HL-60 (cell line): ENCODE measurements at regions not wholly inside any gene's neighbourhood (a gene's known extent, or its start where the extent isn't known, plus 50 kb on each side); places are given as distances from the start of the nearest gene placed in this dataset.

Experiments used
- DNase-seq, 2 experiments: peaks; one replicate each; pipeline ENCODE4 v3.0.0-alpha.2; 2010 to 2020; ENCODE audit warnings: low read depth in 1 of 2, low spot score in 1 of 2
- H3K27ac ChIP-seq: fragments of 250-450 bp; sonication (Bioruptor Pico); replicated peaks from 2 replicates; pipeline ENCODE4 v1.5.1; 2020; ENCODE audit warnings: mild to moderate bottlenecking, moderate library complexity
- H3K27me3 ChIP-seq: fragments of 250-450 bp; sonication (Bioruptor Pico); 2 replicates; pipeline ENCODE4 v1.5.1; 2021; ENCODE audit warnings: mild to moderate bottlenecking, moderate library complexity; ENCODE audit not compliant: insufficient read depth, poor library complexity, severe bottlenecking
- H3K4me3 ChIP-seq: replicated peaks from 2 replicates; pipeline ENCODE4 v1.5.1; 2011; ENCODE audit warnings: mild to moderate bottlenecking, control low read depth, low read length; ENCODE audit not compliant: insufficient read depth
- GABPA ChIP-seq: IDR thresholded peaks from 2 replicates; pipeline ENCODE4 v1.6.1; 2012; ENCODE audit warnings: low read depth
- POLR2AphosphoS5 ChIP-seq: IDR thresholded peaks from 2 replicates; pipeline ENCODE4 v1.6.1; 2012; ENCODE audit warnings: low read depth
- SPI1 ChIP-seq: IDR thresholded peaks from 2 replicates; pipeline ENCODE4 v1.6.1; 2012; ENCODE audit warnings: low read depth, mild to moderate bottlenecking, borderline replicate concordance
- TF ChIP-seq, protein P1 (sequence below): IDR thresholded peaks from one replicate; pipeline ENCODE4 v1.5.1; 2011; ENCODE audit warnings: low read length, control low read depth, inconsistent platforms; ENCODE audit not compliant: insufficient read depth
- TF ChIP-seq, protein P2 (sequence below): IDR thresholded peaks from 2 replicates; pipeline ENCODE4 v1.6.1; 2012; ENCODE audit warnings: low read depth; ENCODE audit not compliant: insufficient replicate concordance

DNA sequence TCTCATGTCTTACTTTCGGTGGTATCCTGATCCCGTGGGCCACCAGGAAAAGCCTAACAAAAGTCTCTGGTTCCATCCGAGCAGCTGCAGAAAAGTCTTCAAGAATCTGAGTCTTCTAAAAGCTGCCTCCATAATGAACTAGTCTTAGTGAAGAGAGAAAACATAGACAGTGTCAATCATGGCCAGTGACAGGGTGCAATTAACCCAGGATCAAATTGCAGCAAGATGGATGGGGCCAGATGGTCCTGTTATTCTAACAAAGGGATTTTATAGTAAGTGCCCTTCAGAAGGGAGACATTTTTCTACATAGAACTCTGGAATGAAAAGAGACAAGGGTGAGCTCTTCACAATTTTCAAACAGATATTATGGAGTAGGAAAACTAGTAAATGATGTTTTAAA lies 281.6 kb upstream of the ZFP64 start:
- H3K4me3 ChIP-seq: no peak overlapping the region
- no peak for DNase-seq
- H3K27me3 ChIP-seq: no peaks in the 10 kb centered on the region
- TF ChIP-seq, protein P1, sequence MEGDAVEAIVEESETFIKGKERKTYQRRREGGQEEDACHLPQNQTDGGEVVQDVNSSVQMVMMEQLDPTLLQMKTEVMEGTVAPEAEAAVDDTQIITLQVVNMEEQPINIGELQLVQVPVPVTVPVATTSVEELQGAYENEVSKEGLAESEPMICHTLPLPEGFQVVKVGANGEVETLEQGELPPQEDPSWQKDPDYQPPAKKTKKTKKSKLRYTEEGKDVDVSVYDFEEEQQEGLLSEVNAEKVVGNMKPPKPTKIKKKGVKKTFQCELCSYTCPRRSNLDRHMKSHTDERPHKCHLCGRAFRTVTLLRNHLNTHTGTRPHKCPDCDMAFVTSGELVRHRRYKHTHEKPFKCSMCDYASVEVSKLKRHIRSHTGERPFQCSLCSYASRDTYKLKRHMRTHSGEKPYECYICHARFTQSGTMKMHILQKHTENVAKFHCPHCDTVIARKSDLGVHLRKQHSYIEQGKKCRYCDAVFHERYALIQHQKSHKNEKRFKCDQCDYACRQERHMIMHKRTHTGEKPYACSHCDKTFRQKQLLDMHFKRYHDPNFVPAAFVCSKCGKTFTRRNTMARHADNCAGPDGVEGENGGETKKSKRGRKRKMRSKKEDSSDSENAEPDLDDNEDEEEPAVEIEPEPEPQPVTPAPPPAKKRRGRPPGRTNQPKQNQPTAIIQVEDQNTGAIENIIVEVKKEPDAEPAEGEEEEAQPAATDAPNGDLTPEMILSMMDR: no peak
- no peak for TF ChIP-seq SPI1
- TF ChIP-seq POLR2AphosphoS5: no peak
- H3K27ac ChIP-seq: no peak overlapping the region

DNA sequence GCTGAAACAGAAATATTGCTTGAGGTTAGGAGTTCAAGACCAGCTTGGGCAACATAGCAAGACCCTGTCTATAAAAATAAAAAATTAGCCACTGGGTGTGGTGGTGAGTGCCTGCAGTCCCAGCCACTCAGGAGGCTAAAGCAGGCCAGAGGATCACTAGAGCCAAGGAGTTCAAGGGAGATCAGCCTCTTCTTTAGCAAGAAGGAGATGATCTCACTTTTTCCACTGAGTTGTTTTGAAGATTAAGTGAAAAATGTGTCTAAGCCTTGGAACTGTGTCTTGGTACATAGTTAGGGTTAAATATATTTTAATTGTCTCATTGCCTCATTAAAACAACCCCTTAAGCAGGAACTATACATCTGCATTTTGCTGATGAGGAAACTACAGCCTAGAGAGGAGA lies 279.0 kb upstream of the ZFP64 start:
- H3K4me3 ChIP-seq: no peak overlapping the region
- TF ChIP-seq GABPA (no peak), POLR2AphosphoS5 (no peak), SPI1 (no peak)
- TF ChIP-seq, protein P1: no peak
- TF ChIP-seq, protein P2, sequence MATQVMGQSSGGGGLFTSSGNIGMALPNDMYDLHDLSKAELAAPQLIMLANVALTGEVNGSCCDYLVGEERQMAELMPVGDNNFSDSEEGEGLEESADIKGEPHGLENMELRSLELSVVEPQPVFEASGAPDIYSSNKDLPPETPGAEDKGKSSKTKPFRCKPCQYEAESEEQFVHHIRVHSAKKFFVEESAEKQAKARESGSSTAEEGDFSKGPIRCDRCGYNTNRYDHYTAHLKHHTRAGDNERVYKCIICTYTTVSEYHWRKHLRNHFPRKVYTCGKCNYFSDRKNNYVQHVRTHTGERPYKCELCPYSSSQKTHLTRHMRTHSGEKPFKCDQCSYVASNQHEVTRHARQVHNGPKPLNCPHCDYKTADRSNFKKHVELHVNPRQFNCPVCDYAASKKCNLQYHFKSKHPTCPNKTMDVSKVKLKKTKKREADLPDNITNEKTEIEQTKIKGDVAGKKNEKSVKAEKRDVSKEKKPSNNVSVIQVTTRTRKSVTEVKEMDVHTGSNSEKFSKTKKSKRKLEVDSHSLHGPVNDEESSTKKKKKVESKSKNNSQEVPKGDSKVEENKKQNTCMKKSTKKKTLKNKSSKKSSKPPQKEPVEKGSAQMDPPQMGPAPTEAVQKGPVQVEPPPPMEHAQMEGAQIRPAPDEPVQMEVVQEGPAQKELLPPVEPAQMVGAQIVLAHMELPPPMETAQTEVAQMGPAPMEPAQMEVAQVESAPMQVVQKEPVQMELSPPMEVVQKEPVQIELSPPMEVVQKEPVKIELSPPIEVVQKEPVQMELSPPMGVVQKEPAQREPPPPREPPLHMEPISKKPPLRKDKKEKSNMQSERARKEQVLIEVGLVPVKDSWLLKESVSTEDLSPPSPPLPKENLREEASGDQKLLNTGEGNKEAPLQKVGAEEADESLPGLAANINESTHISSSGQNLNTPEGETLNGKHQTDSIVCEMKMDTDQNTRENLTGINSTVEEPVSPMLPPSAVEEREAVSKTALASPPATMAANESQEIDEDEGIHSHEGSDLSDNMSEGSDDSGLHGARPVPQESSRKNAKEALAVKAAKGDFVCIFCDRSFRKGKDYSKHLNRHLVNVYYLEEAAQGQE: no peak
- no peaks in the 10 kb centered on the region for H3K27me3 ChIP-seq
- H3K27ac ChIP-seq: no peak overlapping the region
- no peak for DNase-seq

DNA sequence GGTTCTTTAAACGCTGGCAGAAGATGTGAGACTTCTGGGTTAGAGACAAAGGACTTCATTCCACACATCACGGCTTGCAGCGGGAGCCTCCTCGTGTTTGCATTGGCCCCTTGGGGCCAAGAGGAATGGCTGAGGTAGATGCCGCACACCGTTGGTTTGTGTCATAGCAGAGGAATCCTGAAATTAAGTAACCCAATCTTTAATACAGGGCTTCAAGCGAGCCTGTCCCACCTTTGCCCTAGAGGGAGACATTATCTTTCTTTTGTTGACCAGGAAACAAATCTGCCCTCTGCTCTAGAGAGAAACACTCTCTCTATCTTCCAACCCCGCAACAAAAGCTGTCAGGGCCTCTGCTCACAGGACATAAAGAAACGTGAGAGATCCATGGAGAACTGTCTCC lies 277.5 kb upstream of the ZFP64 start:
- no peak for DNase-seq
- H3K27ac ChIP-seq: no peak overlapping the region
- H3K27me3 ChIP-seq: no peaks in the 10 kb centered on the region
- TF ChIP-seq, protein P2: no peak
- TF ChIP-seq, protein P1: no peak
- TF ChIP-seq POLR2AphosphoS5 (no peak), SPI1 (no peak), GABPA (no peak)
- H3K4me3 ChIP-seq: no peak overlapping the region

DNA sequence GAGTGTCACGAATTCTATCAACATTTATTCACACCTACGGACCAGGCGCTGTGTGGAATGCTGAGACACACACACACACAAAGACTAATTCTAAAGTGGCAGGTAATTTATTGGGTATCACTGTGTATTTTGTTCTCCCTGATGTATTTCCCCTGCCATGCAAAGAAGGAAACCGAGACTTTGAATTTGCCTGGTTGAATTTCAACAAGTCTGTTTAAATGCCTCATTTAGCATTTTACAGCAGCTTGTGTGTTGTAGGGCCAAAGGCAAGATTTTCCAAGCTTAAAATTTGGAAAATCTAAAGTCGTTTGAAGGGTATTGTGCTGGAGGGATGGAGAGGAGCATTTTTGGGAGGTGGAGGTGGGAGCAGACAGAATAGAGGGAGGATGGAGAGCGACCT lies 274.4 kb upstream of the ZFP64 start:
- Histone ChIP-seq H3K27ac (no peak overlapping the region), H3K27me3 (no peaks in the 10 kb centered on the region), H3K4me3 (no peak overlapping the region)
- TF ChIP-seq SPI1: no peak
- DNase-seq: no peak
